GM12878 (cell line): ENCODE measurements at regions not wholly inside any gene's neighbourhood (a gene's known extent, or its start where the extent isn't known, plus 50 kb on each side); places are given as distances from the start of the nearest gene placed in this dataset.

Experiments used
- ATAC-seq: fragments of 200-7000 bp; cut with Tn5 transposase; 3 replicates; pipeline ENCODE4 v1.9.1; 2020; ENCODE audit warnings: mild to moderate bottlenecking, moderate library complexity
- BruUV-seq: library from RNA; stranded (reverse); fragments of 400-500 nt; replicated peaks from 2 replicates; lab custom pipeline; 2021; lab: Mats Ljungman, UMichigan
- CTCF ChIA-PET: fragments of 300-600 bp; sonication (Branson Sonifier 250); formaldehyde crosslinking; extraction: SDS; loops from one replicate; lab custom pipeline; 2021; ENCODE audit warnings: inconsistent platforms; lab: Yijun Ruan, JAX
- POLR2A ChIA-PET: fragments of 350-600 bp; formaldehyde crosslinking; extraction: SDS; loops from one replicate; lab custom pipeline; 2021; ENCODE audit warnings: inconsistent platforms; lab: Charles Lee
- RAD21 ChIA-PET: fragments of 300-600 bp; sonication (Branson Sonifier 250); formaldehyde crosslinking; loops from one replicate; lab custom pipeline; 2023; ENCODE audit warnings: antibody characterized with exemption; ENCODE audit not compliant: unreplicated experiment; lab: Charles Lee
- SMC1A ChIA-PET: fragments of 300-600 bp; sonication (Branson Sonifier 250); formaldehyde crosslinking; loops from one replicate; lab custom pipeline; 2023; ENCODE audit not compliant: unreplicated experiment, uncharacterized antibody; lab: Charles Lee
- DNase-seq: peaks from one replicate; pipeline ENCODE4 v3.0.0-alpha.2; 2011; ENCODE audit warnings: low read depth, low spot score
- FAIRE-seq: peaks from 3 replicates; lab custom pipeline; 2011; peaks lifted over from hg19 to GRCh38; lab: Jason Lieb, UNC
- H2AFZ ChIP-seq: 2 replicates; pipeline ENCODE4 v1.6.0; 2011; ENCODE audit warnings: low read depth, low read length, control low read depth; ENCODE audit not compliant: control insufficient read depth
- H3K27ac ChIP-seq: 2 replicates; pipeline ENCODE4 v1.5.1; 2011; ENCODE audit warnings: control low read depth; ENCODE audit not compliant: control insufficient read depth, insufficient read depth
- H3K27me3 ChIP-seq, 2 experiments: replicated peaks in 1 of 2; 2 replicates each; pipeline versions ENCODE4 v1.6.0 to v1.6.1; 2011; ENCODE audit warnings: low read length in 1 of 2; ENCODE audit not compliant: control insufficient read depth in 2 of 2, insufficient read depth in 2 of 2
- H3K36me3 ChIP-seq, 2 experiments: 2 replicates each; pipeline ENCODE4 v1.5.1; 2011; ENCODE audit warnings: low read length in 1 of 2; ENCODE audit not compliant: control insufficient read depth in 2 of 2, insufficient read depth in 2 of 2
- H3K4me1 ChIP-seq: 2 replicates; pipeline ENCODE4 v1.6.1; 2011; ENCODE audit warnings: mild to moderate bottlenecking, low read length, moderate library complexity, mixed read lengths; ENCODE audit not compliant: control insufficient read depth, insufficient read depth
- H3K4me2 ChIP-seq: 2 replicates; pipeline ENCODE4 v1.6.0; 2011; ENCODE audit warnings: control low read depth; ENCODE audit not compliant: control insufficient read depth, insufficient read depth
- H3K4me3 ChIP-seq: fragments of 200-600 bp; sonication (generic); 2 replicates; pipeline ENCODE4 v1.5.1; 2016
- H3K79me2 ChIP-seq: 2 replicates; pipeline ENCODE4 v1.6.0; 2011; ENCODE audit warnings: low read length; ENCODE audit not compliant: control insufficient read depth, insufficient read depth
- H3K9ac ChIP-seq: 2 replicates; pipeline ENCODE4 v1.8.0; 2011; ENCODE audit warnings: low read length, control low read depth, mixed read lengths; ENCODE audit not compliant: control insufficient read depth, insufficient read depth
- H3K9me3 ChIP-seq: replicated peaks from 3 replicates; pipeline ENCODE4 v1.5.1; 2011; ENCODE audit warnings: mild to moderate bottlenecking, low read length; ENCODE audit not compliant: control insufficient read depth, insufficient read depth
- H4K20me1 ChIP-seq: 2 replicates; pipeline ENCODE4 v1.6.0; 2011; ENCODE audit not compliant: control insufficient read depth, insufficient read depth
- ASH2L ChIP-seq: fragments of 300-600, 200-600 bp; sonication (generic); IDR thresholded peaks from 2 replicates; pipeline ENCODE4 v1.6.1; 2017; ENCODE audit warnings: low read depth, mild to moderate bottlenecking, borderline replicate concordance
- BMI1 ChIP-seq: fragments of 450-650 bp; IDR thresholded peaks from 2 replicates; pipeline ENCODE4 v1.6.1; 2016; ENCODE audit warnings: mild to moderate bottlenecking, moderate library complexity, borderline replicate concordance
- CBX5 ChIP-seq: sonication (generic); IDR thresholded peaks from 2 replicates; pipeline ENCODE4 v1.6.1; 2016; ENCODE audit warnings: low read depth, moderate library complexity, mild to moderate bottlenecking, inconsistent platforms
- EZH2 ChIP-seq: IDR thresholded peaks from 2 replicates; pipeline ENCODE4 v1.6.1; 2012; ENCODE audit warnings: low read depth, mild to moderate bottlenecking, control low read depth, inconsistent platforms, low read length, borderline replicate concordance; ENCODE audit not compliant: control insufficient read depth
- GATAD2B ChIP-seq: fragments of 450-650 bp; conservative IDR thresholded peaks from 2 replicates; pipeline ENCODE4 v1.6.1; 2017; ENCODE audit warnings: low read depth, mild to moderate bottlenecking, moderate library complexity
- HDGF ChIP-seq: fragments of 450-650 bp; IDR thresholded peaks from 2 replicates; pipeline ENCODE4 v1.6.1; 2016; ENCODE audit warnings: antibody characterized with exemption
- IRF3 ChIP-seq: fragments of 450-650 bp; IDR thresholded peaks from 2 replicates; pipeline ENCODE4 v1.6.1; 2014; ENCODE audit warnings: mild to moderate bottlenecking
- MYB ChIP-seq: fragments of 150-350 bp; IDR thresholded peaks from 2 replicates; pipeline ENCODE4 v1.6.1; 2014; ENCODE audit warnings: mild to moderate bottlenecking, low read depth, low read length, borderline replicate concordance
- MYC ChIP-seq: IDR thresholded peaks from 2 replicates; pipeline ENCODE4 v1.6.1; 2011; ENCODE audit warnings: mild to moderate bottlenecking, low read length, moderate library complexity, inconsistent platforms; ENCODE audit not compliant: insufficient read depth, insufficient replicate concordance, insufficient read length, severe bottlenecking
- NFXL1 ChIP-seq: fragments of 450-650 bp; IDR thresholded peaks from 2 replicates; pipeline ENCODE4 v1.6.1; 2017; ENCODE audit warnings: antibody characterized with exemption, mild to moderate bottlenecking, borderline replicate concordance
- NFYB ChIP-seq: IDR thresholded peaks from 2 replicates; pipeline ENCODE4 v1.6.1; 2011; ENCODE audit warnings: low read depth, mild to moderate bottlenecking, low read length, improper control_type of control experiment, moderate library complexity; ENCODE audit not compliant: insufficient read depth
- RELA ChIP-seq: fragments of 450-650 bp; IDR thresholded peaks from 2 replicates; pipeline ENCODE4 v1.8.0; 2014; ENCODE audit warnings: borderline replicate concordance; ENCODE audit not compliant: partially characterized antibody
- SKIL ChIP-seq: fragments of 450-650 bp; IDR thresholded peaks from 2 replicates; pipeline ENCODE4 v1.6.1; 2017; ENCODE audit warnings: mild to moderate bottlenecking, low read depth, inconsistent platforms; ENCODE audit not compliant: poor library complexity, severe bottlenecking
- SRF ChIP-seq, 2 experiments: IDR thresholded peaks; 2 replicates each; pipeline ENCODE4 v1.6.1; 2011; ENCODE audit warnings: low read depth in 2 of 2, low read length in 2 of 2, mild to moderate bottlenecking in 1 of 2, moderate library complexity in 1 of 2
- TARDBP ChIP-seq: IDR thresholded peaks from 2 replicates; pipeline ENCODE4 v1.6.1; 2016; ENCODE audit warnings: borderline replicate concordance
- WGBS: methylation state at CpG from one replicate; pipeline ENCODE4 v1.1.6; 2016; ENCODE audit warnings: low lambda C conversion rate; ENCODE audit not compliant: insufficient replicate concordance, insufficient coverage; ENCODE audit errors: missing lambda C conversion rate; 5-methylcytosine and 5-hydroxymethylcytosine counted together
- in situ Hi-C: fragments of 300-500 bp; cut with MboI; formaldehyde crosslinking; loops from 9 replicates; pipeline ENCODE4 v1.14.3; 2018; ENCODE audit warnings: mixed read lengths
- intact Hi-C: fragments of 100-400 bp; cut with micrococcal nuclease; formaldehyde crosslinking; loops from one replicate; pipeline ENCODE4 v1.14.2; 2022; ENCODE audit not compliant: unreplicated experiment

- BruUV-seq: no TSS peak
- CTCF ChIA-PET: no interaction called here
Measured at GRCh38 chr4:153038623-153039311, 102.6 kb downstream of the FHDC1 start.

GRCh38 chr4:153039542-153040185, 103.5 kb downstream of the FHDC1 start:
- Histone ChIP-seq H3K4me3 (no peak overlapping the region), H3K4me2 (no peak overlapping the region), H2AFZ (no peak overlapping the region), H3K27ac (no peak overlapping the region), H3K36me3 (no peaks in the 10 kb centered on the region), H3K4me1 (no peaks in the 10 kb centered on the region), H3K9me3 (peaks cover 2% of the 10 kb centered on the region; the same call in 1 of the 3 replicates), H3K27me3 (peaks cover 0 to 4% of the 10 kb centered on the region in 2 experiments; a peak in 2 of 4 replicates), H3K9ac (no peak overlapping the region), H3K79me2 (no peaks in the 10 kb centered on the region), H4K20me1 (no peaks in the 10 kb centered on the region)
- DNase-seq (no peak), FAIRE-seq (no peak), ATAC-seq (no peak)
- CTCF ChIA-PET: no interaction called here
- WGBS: 45% methylated on average over 3 of the region's 3 CpGs
- POLR2A ChIA-PET: no interaction called here
- SMC1A ChIA-PET: no interaction called here
- in situ Hi-C loops (no loop called here), intact Hi-C loops (no loop called here)
- BruUV-seq: no TSS peak
- RAD21 ChIA-PET: no interaction called here
- TF ChIP-seq SKIL (no peak), MYB (no peak), NFYB (no peak), GATAD2B (no peak), IRF3 (no peak), ASH2L (no peak), NFXL1 (no peak), SRF (IDR thresholded peaks at IDR 0.05; ENCODE audit: low read depth in 2 of 2, low read length in 2 of 2) (no peak), RELA (no peak), TARDBP (no peak), EZH2 (no peak), CBX5 (no peak)

More at GRCh38 chr4:153038623-153039311, 102.6 kb downstream of the FHDC1 start:
- Histone ChIP-seq H4K20me1 (no peaks in the 10 kb centered on the region), H3K27ac (no peak overlapping the region), H2AFZ (no peak overlapping the region), H3K36me3 (no peaks in the 10 kb centered on the region), H3K27me3 (peaks cover 0 to 4% of the 10 kb centered on the region in 2 experiments; a peak in 2 of 4 replicates), H3K4me1 (no peaks in the 10 kb centered on the region), H3K9me3 (peaks cover 2% of the 10 kb centered on the region; the same call in 1 of the 3 replicates), H3K4me2 (no peak overlapping the region), H3K79me2 (no peaks in the 10 kb centered on the region), H3K4me3 (no peak overlapping the region), H3K9ac (no peak overlapping the region)
- FAIRE-seq (no peak), ATAC-seq (no peak), DNase-seq (no peak)
- TF ChIP-seq BMI1 (no peak), HDGF (no peak), MYC (no peak)
- ChIA-PET POLR2A (no interaction called here), RAD21 (no interaction called here), SMC1A (interaction anchor here (0.6 kb wide), 1 partner anchor 609 kb away, joined by 3 read pairs; no protein-coding TSS in a partner anchor)
- WGBS: 30% methylated on average over 10 of the region's 10 CpGs
- in situ Hi-C loops: no loop called here
- intact Hi-C loops: no loop called here
